ENCODE measurements at regions not wholly inside any gene's neighbourhood (a gene's known extent, or its start where the extent isn't known, plus 50 kb on each side); places are given as distances from the start of the nearest gene placed in this dataset.

DNA sequence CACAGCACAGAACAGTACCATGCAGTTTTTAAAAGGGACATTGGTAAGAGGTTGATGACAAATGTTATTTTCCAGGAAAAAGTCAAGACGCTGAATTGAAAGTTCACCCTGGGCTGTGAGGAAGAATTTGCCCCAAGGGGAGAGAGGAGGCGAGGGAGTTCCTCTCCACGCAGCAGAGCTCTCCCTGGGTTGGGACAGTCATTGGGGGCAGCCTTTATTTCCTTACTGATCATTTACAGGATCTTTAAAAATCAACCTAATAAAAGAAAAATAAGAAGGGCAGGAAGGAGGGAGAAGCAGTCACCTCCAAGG, 49.9 kb upstream of the WNT7B start:
- DNase-seq = no peak
- no peak overlapping the region for H3K4me3 ChIP-seq (ENCODE audit: insufficient read depth, low read depth, low read length, poor library complexity, severe bottlenecking)
- no peaks in the 10 kb centered on the region for H3K4me1 ChIP-seq (ENCODE audit: control insufficient read depth, insufficient read depth, low read length, poor library complexity, severe bottlenecking)
- H3K27me3 ChIP-seq (replicated peaks; ENCODE audit: control insufficient read depth, insufficient read depth, low read length, poor library complexity, severe bottlenecking) = peaks cover 27% of the 10 kb centered on the region
- no peaks in the 10 kb centered on the region for H3K9me3 ChIP-seq (ENCODE audit: control insufficient read depth, low read length)
- H3K36me3 ChIP-seq (ENCODE audit: control insufficient read depth, insufficient read depth, low read length) = no peaks in the 10 kb centered on the region
- H3K27ac ChIP-seq (ENCODE audit: insufficient read depth, low read length, poor library complexity, severe bottlenecking) = no peak overlapping the region

DNA sequence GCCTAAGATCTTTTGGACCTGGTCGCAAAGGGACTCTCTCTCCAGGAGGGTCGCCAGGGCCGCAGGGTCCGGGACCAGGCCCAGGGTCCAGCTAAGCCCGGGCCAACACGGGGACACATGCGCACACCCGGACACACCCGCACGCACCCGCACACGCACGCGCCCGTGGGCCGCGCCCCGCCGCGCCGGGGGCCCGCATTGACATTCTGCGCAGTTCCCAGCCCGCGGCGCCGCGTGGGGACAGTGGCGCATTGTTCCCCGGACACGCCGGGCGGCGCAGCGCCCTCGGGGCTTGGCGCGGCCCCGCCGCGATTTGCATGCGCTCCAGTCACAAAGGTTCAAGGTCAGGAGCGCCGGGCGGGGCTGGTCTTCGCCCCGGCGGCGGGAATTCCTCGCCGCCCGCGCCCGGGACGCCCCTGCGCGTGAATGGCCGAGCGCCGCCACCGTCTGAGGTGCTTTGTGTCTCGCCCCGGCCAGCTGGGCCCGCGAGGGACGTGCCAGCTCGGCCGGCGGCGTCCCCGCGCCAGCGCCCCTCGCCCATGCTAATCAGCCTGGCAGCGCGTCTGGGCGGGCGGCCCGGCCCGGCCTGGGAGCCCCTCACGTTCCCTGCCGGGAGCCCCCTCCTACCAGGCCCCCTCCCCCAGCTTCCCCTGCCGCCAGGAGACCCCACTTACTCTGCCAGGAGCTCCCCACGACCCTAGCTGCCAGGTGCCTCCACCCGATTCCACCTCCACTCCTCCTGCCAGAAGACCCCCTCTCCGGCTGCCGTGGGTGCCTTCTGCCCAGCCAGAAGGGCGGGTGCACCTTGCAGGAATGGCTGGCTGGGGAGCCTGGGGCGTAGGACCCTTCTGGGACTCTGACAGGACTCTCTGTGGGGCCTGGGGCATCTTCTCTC, 50.5 kb upstream of the WNT7B start:
- DNase-seq = no peak
- no peaks in the 10 kb centered on the region for H3K36me3 ChIP-seq (ENCODE audit: control insufficient read depth, insufficient read depth, low read length)
- no peaks in the 10 kb centered on the region for H3K4me1 ChIP-seq (ENCODE audit: control insufficient read depth, insufficient read depth, low read length, poor library complexity, severe bottlenecking)
- H3K4me3 ChIP-seq (ENCODE audit: insufficient read depth, low read depth, low read length, poor library complexity, severe bottlenecking) = no peak overlapping the region
- H3K9me3 ChIP-seq (ENCODE audit: control insufficient read depth, low read length) = no peaks in the 10 kb centered on the region
- H3K27ac ChIP-seq (ENCODE audit: insufficient read depth, low read length, poor library complexity, severe bottlenecking) = no peak overlapping the region
- peaks cover 27% of the 10 kb centered on the region for H3K27me3 ChIP-seq (replicated peaks; ENCODE audit: control insufficient read depth, insufficient read depth, low read length, poor library complexity, severe bottlenecking)

DNA sequence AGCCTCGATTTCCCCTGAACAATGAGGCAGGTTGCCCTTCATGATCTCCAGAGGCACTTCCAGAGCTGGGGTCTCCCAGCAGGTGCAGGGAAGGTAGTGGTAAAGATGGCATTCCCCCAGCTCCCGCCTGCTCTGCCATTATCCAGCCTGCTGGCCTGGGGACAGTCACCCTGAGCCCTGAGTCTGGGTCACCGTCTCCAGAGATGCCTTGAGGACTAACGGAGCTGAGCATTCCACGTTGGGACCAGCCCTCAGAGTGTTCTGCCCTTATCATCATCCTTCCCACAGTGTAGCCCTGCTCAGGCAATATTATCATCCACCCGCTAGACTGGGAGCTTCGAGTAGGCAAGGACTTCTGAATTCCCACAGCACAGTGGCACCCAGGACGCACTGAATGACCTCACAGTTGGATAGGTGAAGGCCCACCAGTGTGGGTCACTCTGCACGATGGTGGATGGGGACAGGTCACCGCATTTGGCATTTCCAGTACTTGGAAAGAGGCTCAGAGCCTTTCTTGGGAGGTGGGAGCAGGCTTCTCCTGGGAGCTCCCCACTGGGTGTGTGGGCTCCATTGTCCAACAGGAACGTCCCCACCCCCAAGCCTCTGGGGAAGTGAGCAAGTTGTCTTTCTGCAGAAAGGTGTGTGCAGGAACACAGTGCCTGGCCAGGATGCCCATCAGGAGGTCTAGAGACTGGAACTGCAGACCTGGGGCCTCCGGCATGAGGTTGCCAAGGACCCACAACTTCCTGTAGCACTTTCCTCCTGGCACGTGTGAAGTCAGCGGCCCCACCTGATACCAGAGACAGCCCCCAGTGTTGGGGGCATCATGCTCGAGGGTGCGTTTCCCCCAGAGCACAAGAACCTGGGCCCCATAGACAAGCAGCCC, 51.4 kb upstream of the WNT7B start:
- no peak for DNase-seq
- H3K36me3 ChIP-seq (ENCODE audit: control insufficient read depth, insufficient read depth, low read length) = no peaks in the 10 kb centered on the region

DNA sequence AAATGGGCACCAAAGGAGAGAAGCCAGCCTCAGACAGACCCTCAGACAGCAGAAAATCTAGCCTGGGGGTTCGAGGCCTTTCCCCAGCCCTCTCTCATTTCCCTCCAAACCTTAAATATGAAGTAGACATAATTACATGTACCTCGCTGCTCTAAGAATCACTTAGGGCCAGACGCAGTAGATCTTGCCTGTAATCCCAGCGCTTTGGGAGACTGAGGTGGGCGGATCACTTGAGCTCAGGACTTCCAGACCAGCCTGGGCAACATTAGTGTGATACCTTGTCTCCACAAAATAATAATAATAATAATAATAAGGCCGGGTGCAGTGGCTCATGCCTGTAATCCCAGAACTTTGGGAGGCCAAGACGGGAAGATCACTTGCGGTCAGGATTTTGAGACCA, 52.1 kb upstream of the WNT7B start:
- H3K9me3 ChIP-seq (ENCODE audit: control insufficient read depth, low read length) = no peaks in the 10 kb centered on the region
- H3K27me3 ChIP-seq (replicated peaks; ENCODE audit: control insufficient read depth, insufficient read depth, low read length, poor library complexity, severe bottlenecking) = peaks cover 27% of the 10 kb centered on the region
- no peak overlapping the region for H3K27ac ChIP-seq (ENCODE audit: insufficient read depth, low read length, poor library complexity, severe bottlenecking)
- H3K4me1 ChIP-seq (ENCODE audit: control insufficient read depth, insufficient read depth, low read length, poor library complexity, severe bottlenecking) = no peaks in the 10 kb centered on the region
- no peak for DNase-seq
- H3K36me3 ChIP-seq (ENCODE audit: control insufficient read depth, insufficient read depth, low read length) = no peaks in the 10 kb centered on the region
- no peak overlapping the region for H3K4me3 ChIP-seq (ENCODE audit: insufficient read depth, low read depth, low read length, poor library complexity, severe bottlenecking)

More for the DNA sequence above, 51.4 kb upstream of the WNT7B start:
- Histone ChIP-seq H3K9me3 (ENCODE audit: control insufficient read depth, low read length) (no peaks in the 10 kb centered on the region), H3K27me3 (replicated peaks; ENCODE audit: control insufficient read depth, insufficient read depth, low read length, poor library complexity, severe bottlenecking) (peaks cover 27% of the 10 kb centered on the region), H3K27ac (ENCODE audit: insufficient read depth, low read length, poor library complexity, severe bottlenecking) (no peak overlapping the region), H3K4me1 (ENCODE audit: control insufficient read depth, insufficient read depth, low read length, poor library complexity, severe bottlenecking) (no peaks in the 10 kb centered on the region), H3K4me3 (ENCODE audit: insufficient read depth, low read depth, low read length, poor library complexity, severe bottlenecking) (no peak overlapping the region)

DNA sequence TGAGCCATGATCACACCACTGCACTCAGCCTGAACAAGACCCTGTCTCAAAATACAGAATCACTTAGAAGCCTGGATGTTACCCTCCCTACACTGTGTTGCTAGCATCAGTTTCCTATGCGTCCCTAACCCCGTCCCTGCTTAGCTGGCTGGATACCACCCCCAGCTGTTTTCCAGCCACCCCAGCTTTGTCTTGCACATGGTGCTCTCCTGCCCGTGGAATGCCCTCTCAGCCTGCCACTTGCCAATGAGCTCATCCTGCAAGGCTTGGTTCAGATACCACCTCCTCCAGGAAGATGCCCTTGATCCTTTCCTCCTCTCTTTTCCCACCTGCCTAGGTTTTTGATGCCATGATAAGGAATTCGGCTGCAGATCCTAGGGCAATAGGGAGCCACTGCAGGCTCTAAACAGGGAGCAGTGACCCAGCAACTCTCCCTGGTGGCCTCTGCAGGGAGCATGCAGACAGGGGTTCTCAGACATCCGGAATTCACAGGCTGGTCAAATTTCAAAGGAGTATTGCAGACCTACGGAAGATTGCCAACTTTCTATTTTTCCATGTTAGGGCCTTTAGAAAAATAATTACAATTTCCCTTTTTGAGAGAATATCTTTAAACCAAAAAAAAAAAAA, 52.7 kb upstream of the WNT7B start:
- Histone ChIP-seq H3K27me3 (replicated peaks; ENCODE audit: control insufficient read depth, insufficient read depth, low read length, poor library complexity, severe bottlenecking) (peaks cover 27% of the 10 kb centered on the region), H3K4me3 (ENCODE audit: insufficient read depth, low read depth, low read length, poor library complexity, severe bottlenecking) (no peak overlapping the region), H3K36me3 (ENCODE audit: control insufficient read depth, insufficient read depth, low read length) (no peaks in the 10 kb centered on the region), H3K4me1 (ENCODE audit: control insufficient read depth, insufficient read depth, low read length, poor library complexity, severe bottlenecking) (no peaks in the 10 kb centered on the region), H3K9me3 (ENCODE audit: control insufficient read depth, low read length) (no peaks in the 10 kb centered on the region), H3K27ac (ENCODE audit: insufficient read depth, low read length, poor library complexity, severe bottlenecking) (no peak overlapping the region)
- DNase-seq = no peak

DNA sequence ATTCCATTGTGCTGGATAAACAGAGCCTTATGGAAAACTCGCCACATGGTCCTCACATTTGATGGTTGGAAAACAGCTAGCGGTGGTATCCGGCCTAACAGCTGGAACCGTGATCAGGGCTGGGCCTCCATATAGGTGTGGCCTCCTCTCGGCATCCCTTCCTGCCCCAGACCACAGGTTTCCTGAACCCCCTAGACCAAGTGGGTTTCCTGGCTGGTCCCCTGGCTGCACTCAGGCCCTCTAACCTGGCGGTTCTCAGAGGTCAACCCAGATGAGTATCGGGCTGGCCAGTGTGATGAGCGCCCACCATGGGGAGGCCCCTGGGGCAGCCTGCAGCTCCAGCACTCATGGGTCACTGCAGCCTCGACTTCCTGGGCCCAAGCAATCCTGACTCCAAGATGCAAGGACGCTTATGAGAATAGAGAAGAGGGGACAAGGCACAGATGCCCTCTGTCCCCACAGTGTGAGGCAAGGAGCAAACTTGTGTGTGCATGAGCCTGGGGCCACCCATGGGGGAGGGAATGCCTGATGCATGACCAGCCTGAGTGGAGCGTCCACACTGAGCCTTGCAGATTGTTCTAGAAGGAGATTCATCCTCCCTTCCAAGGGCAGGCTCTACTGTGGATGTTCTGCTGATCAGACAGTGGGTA, 53.4 kb upstream of the WNT7B start:
- H3K4me3 ChIP-seq (ENCODE audit: insufficient read depth, low read depth, low read length, poor library complexity, severe bottlenecking) = no peak overlapping the region
- H3K27ac ChIP-seq (ENCODE audit: insufficient read depth, low read length, poor library complexity, severe bottlenecking) = no peak overlapping the region
- H3K4me1 ChIP-seq (ENCODE audit: control insufficient read depth, insufficient read depth, low read length, poor library complexity, severe bottlenecking) = no peaks in the 10 kb centered on the region
- H3K27me3 ChIP-seq (replicated peaks; ENCODE audit: control insufficient read depth, insufficient read depth, low read length, poor library complexity, severe bottlenecking) = peaks cover 27% of the 10 kb centered on the region
- no peaks in the 10 kb centered on the region for H3K36me3 ChIP-seq (ENCODE audit: control insufficient read depth, insufficient read depth, low read length)
- H3K9me3 ChIP-seq (ENCODE audit: control insufficient read depth, low read length) = no peaks in the 10 kb centered on the region
- DNase-seq = no peak

DNA sequence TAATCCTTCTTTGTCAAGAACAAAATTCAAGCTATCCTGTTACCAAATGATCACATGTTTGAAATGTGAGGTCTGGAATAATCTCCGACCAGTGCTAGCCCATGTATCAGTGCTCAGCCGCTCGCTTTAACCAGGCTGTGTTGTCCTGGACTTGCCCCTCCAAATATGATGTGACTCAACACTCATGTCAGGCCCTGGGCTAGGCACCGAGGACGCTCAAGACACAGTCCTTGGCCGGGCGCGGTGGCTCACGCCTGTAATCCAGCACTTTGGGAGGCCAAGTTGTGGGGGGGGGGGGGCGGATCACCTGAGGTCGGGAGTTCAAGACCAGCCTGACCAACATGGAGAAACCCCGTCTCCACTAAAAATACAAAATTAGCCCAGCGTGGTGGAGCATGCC, 54.1 kb upstream of the WNT7B start:
- H3K4me3 ChIP-seq (ENCODE audit: insufficient read depth, low read depth, low read length, poor library complexity, severe bottlenecking) = no peak overlapping the region
- no peaks in the 10 kb centered on the region for H3K9me3 ChIP-seq (ENCODE audit: control insufficient read depth, low read length)
- no peaks in the 10 kb centered on the region for H3K36me3 ChIP-seq (ENCODE audit: control insufficient read depth, insufficient read depth, low read length)
- no peak overlapping the region for H3K27ac ChIP-seq (ENCODE audit: insufficient read depth, low read length, poor library complexity, severe bottlenecking)
- no peak for DNase-seq
- peaks cover 22% of the 10 kb centered on the region for H3K27me3 ChIP-seq (replicated peaks; ENCODE audit: control insufficient read depth, insufficient read depth, low read length, poor library complexity, severe bottlenecking)
- H3K4me1 ChIP-seq (ENCODE audit: control insufficient read depth, insufficient read depth, low read length, poor library complexity, severe bottlenecking) = no peaks in the 10 kb centered on the region

DNA sequence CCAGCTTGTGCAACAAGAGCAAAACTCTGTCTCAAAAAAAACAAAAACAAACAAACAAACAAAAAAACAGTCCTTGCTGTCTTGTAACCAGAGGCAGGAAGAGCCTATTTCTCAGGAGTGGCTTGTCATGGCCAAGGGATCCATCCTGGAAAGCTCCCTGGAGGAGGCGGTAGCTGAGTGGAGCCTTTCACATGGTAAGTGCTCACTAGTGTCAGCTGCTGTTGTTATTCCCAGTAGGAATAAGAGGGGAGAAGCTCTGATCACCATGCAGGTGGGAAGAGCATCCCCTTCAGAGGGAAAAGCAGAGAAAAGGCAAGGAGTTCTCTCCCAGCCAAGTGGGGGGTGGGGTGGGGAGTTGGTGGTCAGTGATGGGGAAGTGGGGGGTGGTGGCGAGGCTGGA, 54.6 kb upstream of the WNT7B start:
- Histone ChIP-seq H3K36me3 (ENCODE audit: control insufficient read depth, insufficient read depth, low read length) (no peaks in the 10 kb centered on the region), H3K4me3 (ENCODE audit: insufficient read depth, low read depth, low read length, poor library complexity, severe bottlenecking) (no peak overlapping the region), H3K4me1 (ENCODE audit: control insufficient read depth, insufficient read depth, low read length, poor library complexity, severe bottlenecking) (peaks cover 4% of the 10 kb centered on the region), H3K9me3 (ENCODE audit: control insufficient read depth, low read length) (no peaks in the 10 kb centered on the region), H3K27ac (ENCODE audit: insufficient read depth, low read length, poor library complexity, severe bottlenecking) (no peak overlapping the region), H3K27me3 (replicated peaks; ENCODE audit: control insufficient read depth, insufficient read depth, low read length, poor library complexity, severe bottlenecking) (peaks cover 18% of the 10 kb centered on the region)
- DNase-seq = no peak

DNA sequence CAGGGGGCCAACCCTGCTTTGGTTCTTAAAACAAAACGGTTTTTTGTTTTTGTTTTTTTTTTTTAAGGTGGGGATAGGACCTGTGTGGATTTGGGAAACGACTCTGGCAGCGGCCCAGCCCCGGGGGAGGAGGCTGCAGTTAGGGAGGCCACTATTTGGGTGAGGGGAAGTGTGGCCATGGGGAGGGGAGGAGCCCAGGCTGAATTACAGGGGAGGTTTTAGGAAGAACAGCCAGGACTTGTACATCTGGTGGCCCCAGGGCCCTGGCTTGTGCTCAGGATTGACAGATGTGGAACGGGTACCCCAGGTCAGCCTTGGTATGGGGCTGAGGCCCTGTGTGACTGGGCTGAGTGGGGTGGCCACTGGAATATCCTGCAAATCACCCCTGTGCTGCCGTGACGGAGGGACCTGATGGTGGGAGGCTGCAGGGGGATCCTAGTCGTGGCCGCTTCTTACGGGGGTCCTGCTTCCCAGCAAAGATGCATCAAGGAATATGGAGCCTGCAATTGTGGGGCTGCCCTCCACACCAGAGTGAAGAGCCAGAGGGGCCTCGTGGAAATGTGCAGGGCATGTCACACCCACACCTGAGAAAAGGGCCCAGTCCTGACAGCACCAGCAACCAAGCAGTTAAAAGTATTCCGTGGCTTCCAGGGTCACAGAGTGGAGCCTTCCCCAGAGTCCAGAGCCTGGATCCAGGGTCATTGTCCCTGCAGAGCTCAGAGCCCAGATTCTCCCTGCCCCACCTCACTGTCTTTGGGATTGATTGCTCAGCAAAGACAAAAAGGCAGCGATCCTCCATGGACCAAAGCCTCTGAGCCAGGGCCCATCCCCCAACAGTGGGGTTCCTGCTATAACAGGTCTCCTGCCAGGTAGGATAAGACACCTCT, 55.2 kb upstream of the WNT7B start:
- DNase-seq = no peak
- Histone ChIP-seq H3K4me3 (ENCODE audit: insufficient read depth, low read depth, low read length, poor library complexity, severe bottlenecking) (no peak overlapping the region), H3K9me3 (ENCODE audit: control insufficient read depth, low read length) (no peaks in the 10 kb centered on the region), H3K36me3 (ENCODE audit: control insufficient read depth, insufficient read depth, low read length) (no peaks in the 10 kb centered on the region), H3K27me3 (replicated peaks; ENCODE audit: control insufficient read depth, insufficient read depth, low read length, poor library complexity, severe bottlenecking) (peaks cover 11% of the 10 kb centered on the region), H3K27ac (ENCODE audit: insufficient read depth, low read length, poor library complexity, severe bottlenecking) (no peak overlapping the region), H3K4me1 (ENCODE audit: control insufficient read depth, insufficient read depth, low read length, poor library complexity, severe bottlenecking) (peaks cover 11% of the 10 kb centered on the region)
